ENCODE measurements at regions not wholly inside any gene's neighbourhood (a gene's known extent, or its start where the extent isn't known, plus 50 kb on each side); places are given as distances from the start of the nearest gene placed in this dataset.

DNA sequence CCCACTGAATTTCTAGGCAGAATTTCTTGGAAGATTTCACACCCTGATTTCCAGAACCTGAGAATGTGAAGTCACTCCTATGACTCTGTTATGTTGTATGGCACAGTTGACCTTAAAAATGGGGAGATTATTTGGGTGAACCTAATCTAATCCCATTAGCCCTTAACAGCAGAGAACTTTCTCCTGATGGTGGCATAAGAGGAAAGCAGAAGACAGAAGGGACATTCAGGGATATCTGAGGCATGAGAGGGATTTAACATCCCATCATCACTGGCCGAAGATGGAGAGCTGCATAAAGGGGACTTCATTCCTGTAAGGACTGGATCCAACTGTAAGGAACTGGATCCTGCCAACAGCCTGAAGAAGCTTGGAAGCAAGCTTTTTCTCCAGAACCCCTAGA lies 119.2 kb downstream of the ZNF622 start:
- TF ChIP-seq CTCF (conservative IDR thresholded peaks at IDR 0.05): no peak
- TF ChIP-seq ZFX (IDR thresholded peaks at IDR 0.05): no peak

Measured in C4-2B (cell line).